CD14-positive monocyte (primary cell): ENCODE measurements at regions not wholly inside any gene's neighbourhood (a gene's known extent, or its start where the extent isn't known, plus 50 kb on each side); places are given as distances from the start of the nearest gene placed in this dataset.

Experiments used
- DNase-seq, 3 donors: peaks; one replicate each; pipeline ENCODE4 v3.0.0-alpha.2; 2011 to 2022
- H2AFZ ChIP-seq: 2 replicates; pipeline ENCODE4 v1.6.0; 2012; ENCODE audit warnings: mild to moderate bottlenecking, low read depth, low read length, inconsistent platforms; ENCODE audit not compliant: insufficient read depth, poor library complexity, severe bottlenecking
- H3K27ac ChIP-seq, 2 donors: 1 replicate in 1 of 2; 2 replicates in 1 of 2; pipeline ENCODE4 v1.5.1; 2012 to 2013; ENCODE audit warnings: low read length in 2 of 2, control low read depth in 1 of 2, inconsistent platforms in 1 of 2, low read depth in 1 of 2, mild to moderate bottlenecking in 1 of 2
- H3K27me3 ChIP-seq, 2 donors: one replicate each; pipeline versions ENCODE4 v1.6.0 to v1.6.1; 2011 to 2013; ENCODE audit warnings: low read length in 2 of 2; ENCODE audit not compliant: control insufficient read depth in 2 of 2, insufficient read depth in 2 of 2
- H3K36me3 ChIP-seq, 2 donors: replicated peaks in 1 of 2; 1 replicate in 1 of 2; 2 replicates in 1 of 2; pipeline versions ENCODE4 v1.5.1 to v1.6.1; 2012 to 2013; ENCODE audit warnings: low read length in 2 of 2, control low read depth in 1 of 2, inconsistent platforms in 1 of 2, mild to moderate bottlenecking in 1 of 2; ENCODE audit not compliant: insufficient read depth in 2 of 2, control insufficient read depth in 1 of 2
- H3K4me1 ChIP-seq, 2 donors: 1 replicate in 1 of 2; 2 replicates in 1 of 2; pipeline versions ENCODE4 v1.5.1 to v1.6.1; 2012 to 2013; ENCODE audit warnings: low read length in 2 of 2, control low read depth in 1 of 2, inconsistent platforms in 1 of 2, mild to moderate bottlenecking in 1 of 2, moderate library complexity in 1 of 2; ENCODE audit not compliant: insufficient read depth in 2 of 2, control insufficient read depth in 1 of 2
- H3K4me2 ChIP-seq: replicated peaks from 2 replicates; pipeline ENCODE3; 2012; ENCODE audit warnings: low read length, moderate library complexity, mild to moderate bottlenecking; ENCODE audit not compliant: poor library complexity, severe bottlenecking; ENCODE audit errors: extremely low read depth
- H3K4me3 ChIP-seq, 3 experiments: fragments of 200-600 bp in 1 of 3; sonication (generic) in 1 of 3; replicated peaks in 1 of 3; 1 replicate in 2 of 3; 2 replicates in 1 of 3; pipeline ENCODE4 v1.5.1; 2011 to 2013; ENCODE audit warnings: low read length in 3 of 3, mild to moderate bottlenecking in 3 of 3, control low read depth in 2 of 3, low read depth in 2 of 3, inconsistent platforms in 1 of 3, moderate library complexity in 1 of 3
- H3K79me2 ChIP-seq: 2 replicates; pipeline ENCODE4 v1.6.0; 2012; ENCODE audit warnings: mild to moderate bottlenecking, control low read depth, inconsistent platforms, low read length, moderate library complexity; ENCODE audit not compliant: insufficient read depth
- H3K9ac ChIP-seq: 2 replicates; pipeline ENCODE4 v1.6.0; 2017; ENCODE audit warnings: low read length, mild to moderate bottlenecking; ENCODE audit not compliant: insufficient read depth, poor library complexity, severe bottlenecking
- H3K9me3 ChIP-seq, 2 donors: replicated peaks in 1 of 2; 1 replicate in 1 of 2; 2 replicates in 1 of 2; pipeline versions ENCODE4 v1.5.1 to v1.6.1; 2012 to 2013; ENCODE audit warnings: low read length in 2 of 2, control low read depth in 1 of 2; ENCODE audit not compliant: control insufficient read depth in 1 of 2, insufficient read depth in 1 of 2
- H4K20me1 ChIP-seq: 2 replicates; pipeline ENCODE4 v1.6.0; 2012; ENCODE audit warnings: mild to moderate bottlenecking, low read length, control low read depth, moderate library complexity; ENCODE audit not compliant: insufficient read depth
- H3K27ac Mint-ChIP-seq, 7 donors: one replicate each; pipeline ENCODE4 v1.8.0; 2020; ENCODE audit warnings: mild to moderate bottlenecking in 7 of 7, mixed read lengths in 7 of 7, moderate library complexity in 6 of 7, inconsistent platforms in 2 of 7
- H3K27me3 Mint-ChIP-seq, 3 donors: one replicate each; pipeline ENCODE4 v1.8.0; 2021 to 2022; ENCODE audit warnings: low read depth in 3 of 3, mild to moderate bottlenecking in 3 of 3, mixed read lengths in 3 of 3, moderate library complexity in 3 of 3, inconsistent platforms in 1 of 3
- H3K36me3 Mint-ChIP-seq, 2 donors: one replicate each; pipeline ENCODE4 v1.8.0; 2020; ENCODE audit warnings: mixed read lengths in 2 of 2, inconsistent platforms in 1 of 2, mild to moderate bottlenecking in 1 of 2
- H3K4me1 Mint-ChIP-seq: one replicate; pipeline ENCODE4 v1.8.0; 2020; ENCODE audit warnings: mild to moderate bottlenecking, mixed read lengths
- H3K4me3 Mint-ChIP-seq, 2 donors: one replicate each; pipeline ENCODE4 v1.8.0; 2020; ENCODE audit warnings: mild to moderate bottlenecking in 2 of 2, mixed read lengths in 2 of 2, moderate library complexity in 1 of 2
- H3K9me3 Mint-ChIP-seq, 7 donors: one replicate each; pipeline ENCODE4 v1.8.0; 2020 to 2022; ENCODE audit warnings: mixed read lengths in 7 of 7, mild to moderate bottlenecking in 6 of 7, moderate library complexity in 6 of 7, inconsistent platforms in 2 of 7
- CTCF ChIP-seq: fragments of 200-600 bp; IDR thresholded peaks from one replicate; pipeline ENCODE4 v1.8.0; 2022; ENCODE audit warnings: antibody characterized with exemption, mild to moderate bottlenecking
- WGBS: methylation state at CpG from one replicate; pipeline ENCODE4 v1.1.5; 2013; ENCODE audit warnings: missing lambda C conversion rate; ENCODE audit not compliant: insufficient coverage; 5-methylcytosine and 5-hydroxymethylcytosine counted together
- intact Hi-C, 2 donors: fragments of 100-400 bp; cut with micrococcal nuclease; formaldehyde crosslinking; loops; one replicate each; pipeline versions ENCODE4 v1.15.0 to v1.15.1; 2023

- Mint-ChIP-seq H3K27me3 (no peaks in the 10 kb centered on the region), H3K4me1 (peaks cover 4% of the 10 kb centered on the region), H3K27ac (no peak overlapping the region), H3K4me3 (no peak overlapping the region), H3K9me3 (no peaks in the 10 kb centered on the region), H3K36me3 (no peaks in the 10 kb centered on the region)
- Histone ChIP-seq H3K79me2 (no peaks in the 10 kb centered on the region), H3K36me3 (no peaks in the 10 kb centered on the region), H3K4me2 (no peak overlapping the region), H2AFZ (no peak overlapping the region), H3K4me3 (no peak overlapping the region), H3K4me1 (peaks cover 0 to 5% of the 10 kb centered on the region in 2 donors), H3K27ac (no peak overlapping the region), H3K9ac (no peak overlapping the region), H3K9me3 (no peaks in the 10 kb centered on the region), H4K20me1 (no peaks in the 10 kb centered on the region), H3K27me3 (no peaks in the 10 kb centered on the region)
- TF ChIP-seq CTCF = no peak
- DNase-seq = no peak
- intact Hi-C loops = no loop called here
- no CpG with 5 or more reads among the region's 1 CpG for WGBS
These were observed 252.8 kb downstream of the PLK2 start for GRCh38 chr5:58207076-58207475.

GRCh38 chr5:58204966-58205365, 254.9 kb downstream of the PLK2 start:
- Histone ChIP-seq H3K79me2 (no peaks in the 10 kb centered on the region), H3K4me1 (no peaks in the 10 kb centered on the region), H3K9me3 (no peaks in the 10 kb centered on the region), H3K36me3 (no peaks in the 10 kb centered on the region), H3K4me2 (no peak overlapping the region), H3K4me3 (no peak overlapping the region), H3K9ac (no peak overlapping the region), H3K27ac (no peak overlapping the region), H3K27me3 (no peaks in the 10 kb centered on the region), H2AFZ (no peak overlapping the region), H4K20me1 (no peaks in the 10 kb centered on the region)
- no peak overlapping the region for H3K27ac Mint-ChIP-seq
- no peaks in the 10 kb centered on the region for H3K27me3 Mint-ChIP-seq
- H3K4me1 Mint-ChIP-seq = no peaks in the 10 kb centered on the region
- no peak for DNase-seq
- H3K36me3 Mint-ChIP-seq = no peaks in the 10 kb centered on the region
- no peaks in the 10 kb centered on the region for H3K9me3 Mint-ChIP-seq
- intact Hi-C loops = no loop called here
- no peak for TF ChIP-seq CTCF
- WGBS = 100% methylated on average over 3 of the region's 3 CpGs
- H3K4me3 Mint-ChIP-seq = no peak overlapping the region
